Fibroblast of skin of back (primary cell): ENCODE measurements at regions not wholly inside any gene's neighbourhood (a gene's known extent, or its start where the extent isn't known, plus 50 kb on each side); places are given as distances from the start of the nearest gene placed in this dataset.
"Not testable (repeated sequence)": the region's sequence is repeated elsewhere in the genome, so short reads cannot be mapped to it uniquely, and the experiment has no call there.

ENCODE experiments used
- DNase-seq: peaks from one replicate; pipeline ENCODE4 v3.0.0-alpha.2; 2013

DNA sequence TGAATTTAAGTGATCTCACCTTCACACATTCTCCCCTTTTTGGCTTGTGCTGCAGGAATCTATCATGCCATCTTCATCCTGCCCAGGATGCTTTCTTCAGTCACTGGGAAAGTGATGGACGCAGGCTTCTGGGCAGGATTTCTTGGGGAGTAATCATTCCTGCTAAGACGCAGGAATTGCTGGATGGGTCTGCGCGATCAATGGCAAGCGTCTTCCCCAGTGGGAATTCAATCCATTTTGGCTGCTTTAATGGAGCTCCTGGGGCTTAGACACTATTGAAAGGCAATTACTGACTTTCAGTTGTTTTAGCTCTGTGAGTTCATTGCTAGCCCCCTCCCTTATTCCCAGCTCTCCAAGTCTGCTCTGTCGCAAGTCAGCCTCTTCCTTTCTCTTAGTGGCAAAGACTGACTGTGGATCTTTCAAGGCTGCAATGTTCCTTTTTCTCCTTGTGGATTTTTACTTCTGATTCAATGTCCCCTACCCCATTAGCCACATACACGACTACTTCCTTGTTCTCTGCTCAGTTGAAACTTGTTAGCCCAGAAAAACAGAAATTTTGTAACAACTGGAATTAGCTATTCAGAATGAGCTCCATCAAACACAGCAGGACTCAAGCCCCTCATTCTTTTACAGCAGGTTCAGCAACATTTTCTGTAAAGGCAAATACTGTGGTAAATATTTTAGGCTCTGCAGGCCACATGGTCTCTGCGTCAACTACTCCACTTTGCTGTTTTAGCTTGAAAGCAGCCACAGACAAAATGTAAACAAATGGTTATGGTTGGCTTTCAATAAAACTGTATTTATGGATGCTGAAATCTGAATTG lies 154.9 kb downstream of the ASB9 start:
- DNase-seq: no peak

DNA sequence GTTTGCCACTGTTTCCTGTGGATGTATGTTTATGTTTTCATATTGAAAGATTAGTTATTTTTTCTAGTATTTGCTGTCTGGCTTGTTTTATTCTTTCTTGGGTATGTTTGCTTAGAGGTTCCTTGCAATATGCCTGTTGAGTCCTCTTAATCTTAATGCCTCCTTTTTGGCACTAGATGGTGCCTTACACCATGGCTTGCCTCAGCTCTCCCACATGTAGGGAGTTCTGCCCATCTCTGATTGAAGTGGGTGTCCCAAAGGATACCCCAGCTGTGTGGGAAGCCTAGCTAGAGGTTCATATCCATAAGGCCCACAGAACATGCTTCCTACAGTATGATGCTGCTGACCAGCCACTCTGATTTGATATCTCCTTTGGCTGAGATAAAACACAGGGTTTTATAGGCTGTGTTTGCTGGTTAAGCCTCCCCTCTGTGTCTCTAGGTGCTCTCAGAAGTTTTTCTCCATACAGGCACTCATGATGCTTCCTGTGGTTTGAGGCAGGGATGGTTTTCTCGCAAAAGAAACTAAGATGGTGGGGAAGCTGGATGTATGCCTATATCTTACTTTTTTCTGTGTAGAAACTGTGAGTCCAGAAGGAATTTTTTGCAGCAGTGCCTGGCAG lies 162.4 kb downstream of the ASB9 start:
- DNase-seq: no peak

DNA sequence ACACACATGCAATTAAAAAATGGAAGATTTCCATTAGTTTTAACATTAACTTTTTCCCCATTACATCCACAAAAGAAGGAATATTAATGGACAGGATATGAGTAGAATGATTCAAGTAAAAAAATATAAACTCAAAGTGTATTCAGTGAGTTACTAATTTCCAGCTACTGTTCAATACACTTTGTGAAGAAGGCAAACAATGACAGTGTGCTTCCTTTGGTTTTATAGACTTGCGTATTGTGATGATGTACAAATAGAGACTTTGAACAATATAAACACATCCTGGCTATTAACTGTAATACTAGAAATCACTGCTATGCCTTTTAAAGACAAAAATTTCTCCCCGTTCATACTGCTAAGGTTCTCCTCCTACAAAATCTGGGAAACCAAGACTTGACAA lies 171.4 kb downstream of the ASB9 start:
- DNase-seq: no peak

DNA sequence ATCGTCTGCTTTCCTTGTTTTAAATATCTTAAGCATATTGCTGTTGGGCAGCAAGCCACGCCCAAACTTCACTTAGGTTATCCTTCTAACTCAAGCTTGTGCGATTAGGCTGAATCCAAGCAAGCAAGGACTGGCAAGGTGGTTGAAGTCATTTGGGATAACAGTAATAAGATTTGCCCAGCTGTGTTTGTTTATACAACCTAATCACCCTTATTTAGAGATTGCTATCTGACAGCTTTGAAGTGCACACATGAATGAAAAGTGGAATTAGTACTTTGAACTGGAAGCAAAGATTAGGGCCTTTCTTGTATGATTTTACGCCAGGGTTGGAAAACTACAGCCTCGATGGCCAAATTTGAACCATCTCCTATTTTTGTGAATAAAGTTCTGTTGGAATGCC lies 182.1 kb downstream of the ASB9 start:
- no peak for DNase-seq

DNA sequence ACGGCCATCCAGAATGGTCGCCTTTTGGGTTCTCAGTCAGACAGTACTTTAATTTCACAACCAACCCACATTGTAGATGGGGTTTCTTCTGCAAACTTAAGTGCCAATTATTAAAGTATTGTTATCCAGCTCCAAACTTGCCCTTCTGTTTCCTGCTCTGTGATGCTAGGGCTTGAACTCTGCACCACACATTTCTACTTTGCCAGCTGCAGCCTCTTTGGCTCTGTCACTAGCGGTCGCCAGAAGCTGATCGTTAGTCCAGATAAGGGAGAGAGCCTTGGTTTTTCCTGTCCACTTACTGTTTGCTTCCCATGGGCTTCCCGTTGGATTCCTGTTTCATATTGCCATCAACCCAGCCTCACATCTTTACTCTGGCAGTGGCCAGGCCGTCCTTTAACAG lies 196.6 kb downstream of the ASB9 start:
- no peak for DNase-seq

DNA sequence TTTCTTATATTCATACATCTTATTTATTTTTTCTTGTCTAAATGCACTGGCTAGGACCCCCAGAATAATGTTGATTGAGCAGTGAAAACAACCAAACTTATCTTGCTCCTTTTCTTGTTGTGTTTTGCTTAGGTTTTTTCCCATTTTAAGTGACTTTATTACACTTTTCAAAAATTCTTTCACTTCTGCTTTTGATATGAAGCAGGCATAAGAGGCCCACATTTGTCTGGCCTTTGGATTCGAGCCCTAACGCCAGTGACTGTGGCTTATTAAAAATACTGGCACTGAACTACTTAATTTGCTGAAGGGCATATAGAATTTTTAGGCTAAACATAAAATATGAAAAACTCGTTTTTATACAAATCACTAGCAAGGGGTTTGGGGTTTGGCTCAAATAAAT lies 197.0 kb downstream of the ASB9 start:
- no peak for DNase-seq

DNA sequence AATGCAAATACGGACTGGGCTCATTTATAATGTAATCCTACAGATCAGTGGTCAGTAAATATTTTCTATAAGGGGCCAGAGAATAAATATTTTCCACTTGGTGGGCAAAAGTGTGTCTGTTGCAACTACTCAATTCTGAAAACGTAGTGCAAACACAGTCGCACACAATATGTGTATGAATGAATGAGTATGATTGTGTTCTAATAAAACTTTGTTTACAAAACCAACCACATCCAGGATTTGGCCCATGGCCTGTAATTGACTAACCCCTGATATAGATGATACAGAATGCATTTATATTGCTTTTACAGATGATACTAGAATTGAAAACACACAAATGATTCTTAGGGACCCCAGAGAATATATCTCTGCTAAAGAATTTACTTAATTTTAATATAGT lies 197.6 kb downstream of the ASB9 start:
- DNase-seq: no peak

DNA sequence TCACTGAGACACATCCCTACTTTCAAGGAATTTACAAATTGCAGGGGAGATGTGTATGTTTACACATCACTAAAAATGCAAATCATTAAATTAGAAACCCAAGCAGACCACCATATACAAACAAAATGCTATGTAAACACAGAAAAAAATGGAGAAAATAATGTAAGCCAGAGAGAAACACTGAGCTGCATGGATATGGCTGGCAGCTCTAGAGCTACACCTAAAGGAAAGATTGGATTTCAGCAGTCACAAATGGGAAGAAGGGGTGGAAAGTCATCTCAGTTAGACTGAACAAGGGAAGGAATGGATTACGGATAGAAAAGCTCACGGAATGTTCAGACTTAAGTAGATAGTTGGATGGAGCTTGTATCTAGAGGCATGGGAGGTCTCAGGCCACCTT lies 186.3 kb downstream of the MOSPD2 start:
- no peak for DNase-seq

DNA sequence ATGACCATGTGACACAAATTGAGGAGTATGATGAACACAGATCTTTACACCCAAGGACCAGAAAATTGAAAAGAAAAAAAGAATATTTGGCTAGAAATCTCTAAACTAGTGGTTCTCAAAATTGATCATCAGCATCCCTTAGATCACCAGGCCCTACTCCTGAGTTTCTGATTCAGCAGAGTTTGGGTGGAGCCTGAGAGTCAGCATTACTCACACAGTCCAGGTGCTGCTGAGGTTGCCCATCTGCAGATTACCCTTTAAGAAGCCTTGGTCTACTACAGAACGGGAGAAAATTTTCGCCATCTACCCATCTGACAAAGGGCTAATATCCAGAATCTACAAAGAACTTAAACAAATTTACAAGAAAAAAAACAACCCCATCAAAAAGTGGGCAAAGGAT lies 182.8 kb downstream of the MOSPD2 start:
- DNase-seq: no peak

DNA sequence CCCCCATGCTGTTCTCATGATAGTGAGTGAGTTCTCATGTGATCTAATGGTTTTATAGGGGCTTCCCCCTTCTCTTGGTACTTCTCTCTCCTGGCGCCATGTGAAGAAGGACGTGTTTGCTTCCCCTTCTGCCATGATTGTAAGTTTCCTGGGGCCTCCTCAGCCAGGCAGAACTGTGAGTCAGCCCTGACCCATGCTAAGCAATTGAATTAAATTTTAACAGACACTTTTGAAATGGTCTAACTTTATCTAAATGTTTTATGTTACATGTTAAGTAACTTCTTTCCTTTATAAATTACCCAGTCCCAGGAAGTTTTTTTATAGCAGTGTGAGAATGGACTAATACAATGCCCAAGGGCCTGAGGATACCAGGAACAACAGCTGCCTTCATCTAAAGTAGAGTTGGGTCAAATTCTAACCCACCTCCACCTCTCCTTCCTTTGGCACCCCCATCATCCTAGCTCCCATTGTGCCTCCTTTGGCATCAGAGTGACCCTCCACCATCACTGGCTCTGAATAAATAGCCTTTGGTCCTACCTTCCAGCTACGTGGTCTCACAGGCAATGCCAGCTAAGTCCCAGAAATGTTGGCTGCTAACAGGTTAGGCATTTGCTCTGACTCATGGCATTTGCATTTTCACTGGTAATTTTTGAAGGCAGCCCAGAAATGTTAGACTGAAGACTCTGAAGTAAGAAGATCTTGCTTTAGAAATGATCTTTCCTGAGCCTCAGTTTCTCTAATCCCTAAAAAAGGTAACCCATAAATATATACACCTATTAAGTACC lies 182.1 kb downstream of the MOSPD2 start:
- peak; percentile 25 for DNase-seq

DNA sequence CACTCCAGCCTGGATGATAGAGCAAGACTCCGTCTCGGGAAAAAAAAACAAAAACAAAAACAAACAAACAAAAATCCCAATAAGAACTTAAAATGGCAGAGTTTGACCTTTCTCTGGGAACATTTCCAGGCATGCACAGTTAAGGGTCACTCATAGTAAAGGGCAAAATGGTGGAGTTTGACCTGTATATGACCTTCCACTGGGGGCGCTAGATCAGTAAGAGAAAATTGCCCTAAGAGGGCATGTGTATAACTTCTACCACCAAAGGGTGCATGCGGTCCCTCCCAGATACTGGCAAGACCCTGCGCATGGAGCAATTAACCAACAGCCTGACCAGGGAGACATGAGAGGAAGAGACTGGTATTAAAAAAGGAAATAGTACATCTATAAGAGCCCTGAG lies 177.2 kb downstream of the MOSPD2 start:
- DNase-seq: no peak

DNA sequence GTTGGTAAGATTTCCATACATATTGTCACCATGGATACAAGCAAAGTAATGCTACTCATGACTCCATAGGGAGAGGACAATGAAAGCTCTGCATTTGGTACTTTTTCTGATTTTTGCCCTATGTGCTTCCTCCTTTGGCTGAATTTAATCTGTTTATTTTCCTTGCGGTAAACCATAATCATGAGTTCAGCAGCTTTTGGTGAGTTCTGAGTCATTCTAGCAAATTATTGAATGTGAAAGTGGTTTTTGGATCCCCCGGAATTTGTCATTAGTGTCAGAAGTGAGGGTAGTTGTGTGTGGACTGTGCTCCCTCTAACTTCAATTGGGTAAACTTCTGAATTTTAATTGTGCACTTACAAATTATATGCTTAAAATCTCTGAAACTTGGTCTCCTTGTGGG lies 170.3 kb downstream of the MOSPD2 start:
- DNase-seq: no peak

DNA sequence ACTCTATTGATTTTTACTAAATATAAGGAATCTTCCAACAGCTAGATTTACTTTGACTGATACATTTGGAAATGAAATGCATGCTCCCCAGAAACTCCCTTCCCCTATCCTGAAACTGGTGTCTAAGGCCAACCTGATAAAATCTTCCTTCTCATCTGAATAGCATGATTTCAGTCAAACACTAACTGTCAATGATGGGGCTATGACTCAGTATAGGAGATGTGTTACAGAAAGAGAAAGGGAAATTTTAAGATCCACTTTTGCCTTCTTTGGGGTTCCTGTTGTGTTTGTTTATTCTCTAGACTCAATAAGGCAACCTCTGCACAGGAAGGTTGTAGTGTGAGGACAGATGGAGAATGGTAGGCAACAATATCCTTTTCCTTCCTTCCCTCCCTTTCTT lies 160.7 kb downstream of the MOSPD2 start:
- DNase-seq: no peak

DNA sequence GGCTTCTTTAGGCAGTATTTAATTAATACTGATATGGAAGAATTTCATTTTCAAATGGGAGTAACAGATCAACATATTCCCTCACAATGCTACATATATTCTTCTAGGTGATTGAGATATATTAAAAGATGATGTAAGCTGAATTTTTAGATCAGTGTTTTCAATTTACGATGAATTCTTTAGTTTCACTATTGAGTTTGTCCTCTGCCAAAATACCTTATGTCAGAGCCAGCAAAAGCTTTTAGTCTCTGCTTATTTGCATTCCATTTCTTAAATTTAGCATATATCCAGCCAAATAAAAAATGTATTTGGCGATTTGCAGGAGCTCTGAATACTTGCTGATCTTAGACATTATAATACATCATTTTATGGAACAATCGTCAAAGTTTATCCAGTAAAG lies 144.3 kb downstream of the MOSPD2 start:
- DNase-seq: no peak

DNA sequence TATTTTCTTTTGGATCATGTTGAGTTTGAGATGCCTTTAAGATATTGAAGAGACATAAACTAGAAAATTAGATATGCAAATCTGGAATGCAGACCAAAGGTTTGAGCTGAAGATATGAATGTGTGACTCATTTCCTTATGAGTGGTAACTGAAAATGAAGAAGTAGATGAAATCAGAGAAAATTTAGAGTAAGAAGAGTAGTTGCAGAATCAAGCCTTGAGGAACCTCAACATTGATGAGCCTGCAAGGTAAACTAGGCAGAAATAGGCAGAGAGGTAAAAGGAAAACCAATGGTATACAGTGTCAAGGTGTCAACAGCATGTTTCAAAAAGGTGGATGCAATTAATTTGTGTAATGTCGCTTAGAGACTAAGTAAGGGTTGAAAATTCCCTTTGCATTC lies 142.8 kb downstream of the MOSPD2 start:
- peak; percentile 3 for DNase-seq

DNA sequence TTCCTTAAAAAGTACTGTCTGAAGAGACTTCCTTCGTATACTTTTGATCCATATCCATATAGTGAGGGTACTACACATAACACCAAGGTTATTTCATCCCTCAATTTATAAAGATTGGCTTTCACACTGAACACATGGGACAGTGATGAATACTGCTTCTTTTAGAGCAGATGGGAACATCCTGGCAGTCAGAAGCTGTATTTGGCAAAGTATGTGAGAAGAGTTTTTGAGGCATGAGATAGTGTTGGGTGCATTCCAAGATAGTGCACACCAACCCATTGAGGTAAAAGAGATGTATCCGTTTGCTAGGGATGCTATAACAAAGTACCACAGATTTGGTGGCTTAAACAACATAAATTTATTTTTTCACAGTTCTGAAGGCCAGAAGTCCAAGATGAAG lies 141.1 kb downstream of the MOSPD2 start:
- peak; percentile 44 for DNase-seq

DNA sequence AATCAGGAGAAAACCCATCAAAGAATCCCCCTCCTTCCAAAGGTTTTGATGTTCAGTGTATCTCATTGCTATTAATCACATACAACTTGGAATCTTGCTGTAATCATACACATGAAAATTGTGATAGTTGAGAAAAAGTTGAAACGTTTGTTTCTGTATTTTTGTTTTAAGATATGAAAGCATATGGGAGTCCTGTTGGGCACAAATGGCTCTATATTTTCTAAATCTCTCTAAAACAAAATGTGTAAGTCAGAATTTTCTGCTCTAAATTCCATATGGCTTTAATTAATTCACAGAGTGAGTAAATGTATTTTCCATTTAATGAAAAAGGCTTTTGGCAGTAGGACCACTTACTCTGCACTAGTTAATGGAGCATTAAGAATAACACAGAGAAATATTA lies 140.2 kb downstream of the MOSPD2 start:
- no peak for DNase-seq

DNA sequence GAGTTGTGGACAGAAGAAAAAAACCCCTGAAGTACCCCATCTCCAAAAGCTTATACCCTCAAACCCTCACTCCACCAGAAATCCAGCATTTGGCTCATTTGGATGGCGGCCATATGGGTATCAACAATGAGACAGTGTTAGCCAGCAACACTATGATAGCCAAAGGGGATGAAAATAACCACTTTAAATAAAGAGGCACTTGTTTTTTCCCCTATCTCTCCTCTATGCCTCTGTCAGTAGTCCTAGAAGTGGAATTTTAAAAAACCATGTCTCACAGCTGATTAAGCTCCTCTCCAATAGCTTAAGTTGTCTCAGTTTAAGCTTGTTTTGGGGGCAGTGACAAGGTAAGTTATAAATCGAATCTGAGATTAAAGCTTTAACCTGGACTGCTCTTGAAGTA lies 124.0 kb downstream of the MOSPD2 start:
- DNase-seq: no peak

DNA sequence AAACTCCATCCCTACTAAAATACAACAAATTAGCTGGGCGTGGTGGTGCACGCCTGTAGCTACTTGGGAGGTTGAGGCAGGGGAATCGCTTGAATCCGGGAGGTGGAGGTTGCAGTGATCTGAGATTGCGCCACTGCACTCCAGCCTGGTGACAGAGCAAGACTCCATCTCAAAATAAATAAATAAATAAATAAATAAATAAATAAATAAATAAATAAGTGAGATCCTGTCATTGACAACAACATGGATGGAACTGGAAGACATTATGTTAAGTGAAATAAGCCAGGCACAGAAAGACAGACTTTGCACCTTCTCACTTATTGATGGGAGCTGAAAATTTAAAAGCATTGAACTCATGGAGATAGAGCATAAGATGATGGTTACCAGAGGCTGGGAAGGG lies 111.2 kb downstream of the MOSPD2 start:
- DNase-seq: not testable (repeated sequence)
